ENCODE measurements at regions not wholly inside any gene's neighbourhood (a gene's known extent, or its start where the extent isn't known, plus 50 kb on each side); places are given as distances from the start of the nearest gene placed in this dataset.

DNA sequence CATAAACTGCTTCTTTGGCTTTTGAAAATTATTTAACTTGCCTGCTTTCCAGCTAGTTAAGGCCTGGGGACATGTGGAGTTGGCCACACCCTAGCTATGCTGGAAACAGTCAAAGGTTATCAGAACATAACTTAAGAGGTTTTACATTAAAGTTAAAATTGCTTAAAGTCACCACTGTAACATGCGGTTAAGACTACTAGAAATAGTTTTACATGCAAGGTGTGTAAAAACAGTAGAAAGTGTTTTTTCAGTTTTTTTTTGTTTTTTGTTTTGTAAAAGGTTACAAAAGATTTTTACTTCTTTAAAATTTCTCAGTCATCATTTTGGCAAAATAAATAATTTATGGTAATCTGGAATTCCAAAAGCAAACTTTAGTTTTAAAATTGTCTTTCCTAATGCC lies 763.1 kb downstream of the UQCRFS1 start:
- Mint-ChIP-seq H3K9me3 (no peaks in the 10 kb centered on the region), H3K4me3 (no peak overlapping the region), H3K36me3 (ENCODE audit: low read depth) (no peaks in the 10 kb centered on the region), H3K4me1 (ENCODE audit: low read depth) (no peaks in the 10 kb centered on the region), H3K27me3 (no peaks in the 10 kb centered on the region), H3K27ac (no peak overlapping the region)
- no peak for DNase-seq
- intact Hi-C loops (cut with micrococcal nuclease) = no loop called here
- POLR2A ChIA-PET = no interaction called here
- CTCF ChIA-PET = no interaction called here
- TF ChIP-seq, protein P1, sequence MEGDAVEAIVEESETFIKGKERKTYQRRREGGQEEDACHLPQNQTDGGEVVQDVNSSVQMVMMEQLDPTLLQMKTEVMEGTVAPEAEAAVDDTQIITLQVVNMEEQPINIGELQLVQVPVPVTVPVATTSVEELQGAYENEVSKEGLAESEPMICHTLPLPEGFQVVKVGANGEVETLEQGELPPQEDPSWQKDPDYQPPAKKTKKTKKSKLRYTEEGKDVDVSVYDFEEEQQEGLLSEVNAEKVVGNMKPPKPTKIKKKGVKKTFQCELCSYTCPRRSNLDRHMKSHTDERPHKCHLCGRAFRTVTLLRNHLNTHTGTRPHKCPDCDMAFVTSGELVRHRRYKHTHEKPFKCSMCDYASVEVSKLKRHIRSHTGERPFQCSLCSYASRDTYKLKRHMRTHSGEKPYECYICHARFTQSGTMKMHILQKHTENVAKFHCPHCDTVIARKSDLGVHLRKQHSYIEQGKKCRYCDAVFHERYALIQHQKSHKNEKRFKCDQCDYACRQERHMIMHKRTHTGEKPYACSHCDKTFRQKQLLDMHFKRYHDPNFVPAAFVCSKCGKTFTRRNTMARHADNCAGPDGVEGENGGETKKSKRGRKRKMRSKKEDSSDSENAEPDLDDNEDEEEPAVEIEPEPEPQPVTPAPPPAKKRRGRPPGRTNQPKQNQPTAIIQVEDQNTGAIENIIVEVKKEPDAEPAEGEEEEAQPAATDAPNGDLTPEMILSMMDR (IDR thresholded peaks at IDR 0.05) = no peak
- ATAC-seq = no peak

GRCh38 chr19:28446511-28446910 lies 766.4 kb downstream of the UQCRFS1 start:
- ATAC-seq (no peak), DNase-seq (no peak)
- Mint-ChIP-seq H3K27ac (no peak overlapping the region), H3K4me3 (no peak overlapping the region), H3K4me1 (ENCODE audit: low read depth) (peaks cover 4% of the 10 kb centered on the region), H3K27me3 (no peaks in the 10 kb centered on the region), H3K36me3 (ENCODE audit: low read depth) (no peaks in the 10 kb centered on the region), H3K9me3 (no peaks in the 10 kb centered on the region)
- POLR2A ChIA-PET = no interaction called here
- TF ChIP-seq, protein P1 (IDR thresholded peaks at IDR 0.05) = no peak
- CTCF ChIA-PET = interaction anchor here (1.0 kb wide), 1 partner anchor 10 kb away, joined by 3 read pairs; no protein-coding TSS in a partner anchor
- intact Hi-C loops (cut with micrococcal nuclease) = no loop called here

DNA sequence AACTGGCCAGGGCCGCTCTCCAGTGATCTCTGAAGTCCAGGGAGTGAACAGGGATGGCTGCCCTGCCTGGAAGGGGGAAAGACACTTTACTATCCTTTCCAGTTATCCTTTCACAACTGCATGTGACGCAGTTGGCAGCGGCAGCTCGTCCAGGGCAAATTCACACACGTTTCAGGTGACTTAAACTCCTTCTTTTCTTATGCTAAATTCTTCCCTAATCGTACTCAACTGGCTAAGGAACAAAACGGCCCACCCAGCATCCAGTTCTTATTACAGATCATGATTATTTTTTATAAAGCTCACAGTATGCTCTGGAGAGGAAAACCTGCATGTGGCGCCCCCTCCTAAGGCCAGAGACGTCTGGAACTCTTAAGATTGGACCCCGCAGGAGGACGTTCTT lies 767.1 kb downstream of the UQCRFS1 start:
- intact Hi-C loops (cut with micrococcal nuclease) = no loop called here
- ATAC-seq = no peak
- H3K9me3 Mint-ChIP-seq = no peaks in the 10 kb centered on the region

GRCh38 chr19:28444362-28444761 lies 768.6 kb downstream of the UQCRFS1 start:
- ChIA-PET CTCF (no interaction called here), POLR2A (no interaction called here)
- TF ChIP-seq, protein P1 (IDR thresholded peaks at IDR 0.05) = no peak
- Mint-ChIP-seq H3K27me3 (no peaks in the 10 kb centered on the region), H3K4me3 (no peak overlapping the region), H3K9me3 (no peaks in the 10 kb centered on the region), H3K4me1 (ENCODE audit: low read depth) (peaks cover 4% of the 10 kb centered on the region), H3K36me3 (ENCODE audit: low read depth) (no peaks in the 10 kb centered on the region), H3K27ac (no peak overlapping the region)
- intact Hi-C loops (cut with micrococcal nuclease) = no loop called here
- no peak for ATAC-seq
- no peak for DNase-seq

More for the DNA sequence above, 767.1 kb downstream of the UQCRFS1 start:
- H3K4me1 Mint-ChIP-seq (ENCODE audit: low read depth) = peaks cover 4% of the 10 kb centered on the region
- TF ChIP-seq, protein P1 (IDR thresholded peaks at IDR 0.05) = no peak
- no peak overlapping the region for H3K4me3 Mint-ChIP-seq
- CTCF ChIA-PET = interaction anchor here (1.0 kb wide), 1 partner anchor 9 kb away, joined by 3 read pairs; no protein-coding TSS in a partner anchor
- no peaks in the 10 kb centered on the region for H3K27me3 Mint-ChIP-seq
- no peak for DNase-seq
- no peaks in the 10 kb centered on the region for H3K36me3 Mint-ChIP-seq (ENCODE audit: low read depth)
- H3K27ac Mint-ChIP-seq = no peak overlapping the region
- POLR2A ChIA-PET = no interaction called here

- H3K27ac Mint-ChIP-seq = no peak overlapping the region
- ChIA-PET POLR2A (no interaction called here), CTCF (no interaction called here)
- intact Hi-C loops (cut with micrococcal nuclease) = no loop called here
- ATAC-seq (no peak), DNase-seq (no peak)
- no peaks in the 10 kb centered on the region for H3K36me3 Mint-ChIP-seq (ENCODE audit: low read depth)
- peaks cover 4% of the 10 kb centered on the region for H3K4me1 Mint-ChIP-seq (ENCODE audit: low read depth)
- H3K27me3 Mint-ChIP-seq = no peaks in the 10 kb centered on the region
- TF ChIP-seq, protein P1 (IDR thresholded peaks at IDR 0.05) = no peak
- no peaks in the 10 kb centered on the region for H3K9me3 Mint-ChIP-seq
- no peak overlapping the region for H3K4me3 Mint-ChIP-seq
These were observed 769.6 kb downstream of the UQCRFS1 start for GRCh38 chr19:28443361-28443760.

Data from activated CD8-positive, alpha-beta T cell treated with anti-CD3 and anti-CD28 coated beads for 36 hours (primary cell).